PFSK-1 (cell line): ENCODE measurements at regions not wholly inside any gene's neighbourhood (a gene's known extent, or its start where the extent isn't known, plus 50 kb on each side); places are given as distances from the start of the nearest gene placed in this dataset.

Source experiments
- FOXP2 ChIP-seq: optimal IDR thresholded peaks from 2 replicates; pipeline ENCODE3; 2011; ENCODE audit warnings: borderline replicate concordance, control low read depth, inconsistent platforms; ENCODE audit not compliant: insufficient read depth; ENCODE audit errors: extremely low read length, extremely low read depth
- POLR2AphosphoS5 ChIP-seq: IDR thresholded peaks from 2 replicates; pipeline ENCODE4 v1.6.1; 2012; ENCODE audit warnings: low read depth, mild to moderate bottlenecking, control low read depth, low read length, moderate library complexity
- REST ChIP-seq, 2 experiments: IDR thresholded peaks; 2 replicates each; pipeline versions ENCODE4 v1.6.1 to v1.8.0; 2011 to 2012; ENCODE audit warnings: low read depth in 2 of 2, low read length in 2 of 2, control low read depth in 1 of 2, inconsistent platforms in 1 of 2, mild to moderate bottlenecking in 1 of 2, moderate library complexity in 1 of 2; ENCODE audit not compliant: insufficient read depth in 1 of 2
- SIN3A ChIP-seq: IDR thresholded peaks from 2 replicates; pipeline ENCODE4 v1.6.1; 2012; ENCODE audit warnings: mild to moderate bottlenecking, low read length, moderate library complexity, borderline replicate concordance; ENCODE audit not compliant: insufficient read depth
- TAF1 ChIP-seq: IDR thresholded peaks from 2 replicates; pipeline ENCODE4 v1.6.1; 2012; ENCODE audit warnings: low read length, control low read depth, borderline replicate concordance; ENCODE audit not compliant: insufficient read depth

GRCh38 chr10:120105492-120105891, 213.0 kb downstream of the SEC23IP start:
- TF ChIP-seq POLR2AphosphoS5 = no peak
- no peak for TF ChIP-seq TAF1
- no peak for TF ChIP-seq REST (IDR thresholded peaks at IDR 0.05; ENCODE audit: insufficient read depth in 1 of 2, low read depth in 2 of 2, low read length in 2 of 2)
- no peak for TF ChIP-seq SIN3A
- no peak for TF ChIP-seq FOXP2
